Adrenal gland (tissue), 5 donors: ENCODE measurements at regions not wholly inside any gene's neighbourhood (a gene's known extent, or its start where the extent isn't known, plus 50 kb on each side); places are given as distances from the start of the nearest gene placed in this dataset.

Source experiments
- CTCF ChIP-seq, 6 experiments: fragments of 450-650 bp in 4 of 6; fragments of 200-600 bp in 2 of 6; sonication (generic) in 1 of 6; IDR thresholded peaks; 1 replicate in 5 of 6; 2 replicates in 1 of 6; pipeline versions ENCODE4 v1.5.1 to v1.8.0; 2016 to 2021; ENCODE audit warnings: antibody characterized with exemption in 6 of 6, mild to moderate bottlenecking in 2 of 6, moderate library complexity in 1 of 6
- POLR2A ChIP-seq, 2 donors: fragments of 450-650 bp; IDR thresholded peaks; one replicate each; pipeline ENCODE4 v1.6.1; 2017; ENCODE audit warnings: antibody characterized with exemption in 2 of 2, mild to moderate bottlenecking in 2 of 2, moderate library complexity in 1 of 2
- donor health status: DM: no; HTN: no; CAD: no.

- no peak for TF ChIP-seq CTCF (IDR thresholded peaks at IDR 0.05)
- no peak for TF ChIP-seq POLR2A (IDR thresholded peaks at IDR 0.05)
Observed at GRCh38 chr11:11003226-11003625, 145.4 kb upstream of the ZBED5 start.
